Psoas muscle (tissue), 7 donors: ENCODE measurements at regions not wholly inside any gene's neighbourhood (a gene's known extent, or its start where the extent isn't known, plus 50 kb on each side); places are given as distances from the start of the nearest gene placed in this dataset.
"Not testable (repeated sequence)": the region's sequence is repeated elsewhere in the genome, so short reads cannot be mapped to it uniquely, and the experiment has no call there.

Experiments used
- ATAC-seq, 4 donors: fragments of 200-7000 bp; cut with Tn5 transposase; one replicate each; pipeline ENCODE4 v1.9.1; 2020; ENCODE audit warnings: moderate library complexity in 3 of 4, mild to moderate bottlenecking in 2 of 4
- DNase-seq, 2 donors: peaks; one replicate each; pipeline ENCODE4 v3.0.0-alpha.2; 2020
- H3K27ac ChIP-seq: fragments of 200-600 bp; one replicate; pipeline ENCODE4 v1.8.0; 2022
- H3K27me3 ChIP-seq, 3 donors: fragments of 200-600 bp in 1 of 3; one replicate each; pipeline versions ENCODE4 v1.6.1 to v1.8.0; 2013 to 2022; ENCODE audit warnings: low read length in 2 of 3, mild to moderate bottlenecking in 2 of 3, moderate library complexity in 1 of 3; ENCODE audit not compliant: insufficient read depth in 3 of 3
- H3K36me3 ChIP-seq, 2 donors: fragments of 200-600 bp in 1 of 2; one replicate each; pipeline versions ENCODE4 v1.6.1 to v1.8.0; 2013 to 2022; ENCODE audit warnings: low read depth in 1 of 2, mild to moderate bottlenecking in 1 of 2, moderate library complexity in 1 of 2; ENCODE audit not compliant: insufficient read depth in 1 of 2
- H3K4me1 ChIP-seq: fragments of 200-600 bp; one replicate; pipeline ENCODE4 v1.8.0; 2022
- H3K4me3 ChIP-seq: fragments of 200-600 bp; one replicate; pipeline ENCODE4 v1.8.0; 2022; ENCODE audit warnings: mild to moderate bottlenecking
- H3K9me3 ChIP-seq: fragments of 200-600 bp; one replicate; pipeline ENCODE4 v1.8.0; 2022
- WGBS, 3 donors: extraction: QIAGEN DNeasy Blood & Tissue Kit; methylation state at CpG; one replicate each; pipeline versions ENCODE4 v1.1.6 to v1.1.7; 2013; 5-methylcytosine and 5-hydroxymethylcytosine counted together
- intact Hi-C, 2 donors: fragments of 100-400 bp; cut with DNase I; formaldehyde crosslinking; loops; one replicate each; pipeline versions ENCODE4 v1.11.0 to v1.14.2; 2022
- TF ChIP-seq, protein P1 (sequence below): fragments of 200-600 bp; IDR thresholded peaks from one replicate; pipeline ENCODE4 v1.8.0; 2022; ENCODE audit warnings: antibody characterized with exemption
- donor health status: healthy with polysubstance abuse.
- donor health status: DM: no; HTN: no; CAD: no; lungs with moderate emphysema.
- donor health status: Bipolar disorder and iron deficiency.
- donor health status: healthy.
- donor health status: DM: yes; HTN: yes; CAD: no.
- donor health status: DM: no; HTN: no; CAD: no.
- donor health status: DM: yes; HTN: yes; CAD: no.

GRCh38 chr6:164345327-164345726 is 930.8 kb downstream of the QKI start:
- Histone ChIP-seq H3K4me3 (no peak overlapping the region), H3K27ac (no peak overlapping the region), H3K9me3 (no peaks in the 10 kb centered on the region), H3K4me1 (no peaks in the 10 kb centered on the region), H3K27me3 (no peaks in the 10 kb centered on the region), H3K36me3 (no peaks in the 10 kb centered on the region)
- intact Hi-C loops: no loop called here
- TF ChIP-seq, protein P1, sequence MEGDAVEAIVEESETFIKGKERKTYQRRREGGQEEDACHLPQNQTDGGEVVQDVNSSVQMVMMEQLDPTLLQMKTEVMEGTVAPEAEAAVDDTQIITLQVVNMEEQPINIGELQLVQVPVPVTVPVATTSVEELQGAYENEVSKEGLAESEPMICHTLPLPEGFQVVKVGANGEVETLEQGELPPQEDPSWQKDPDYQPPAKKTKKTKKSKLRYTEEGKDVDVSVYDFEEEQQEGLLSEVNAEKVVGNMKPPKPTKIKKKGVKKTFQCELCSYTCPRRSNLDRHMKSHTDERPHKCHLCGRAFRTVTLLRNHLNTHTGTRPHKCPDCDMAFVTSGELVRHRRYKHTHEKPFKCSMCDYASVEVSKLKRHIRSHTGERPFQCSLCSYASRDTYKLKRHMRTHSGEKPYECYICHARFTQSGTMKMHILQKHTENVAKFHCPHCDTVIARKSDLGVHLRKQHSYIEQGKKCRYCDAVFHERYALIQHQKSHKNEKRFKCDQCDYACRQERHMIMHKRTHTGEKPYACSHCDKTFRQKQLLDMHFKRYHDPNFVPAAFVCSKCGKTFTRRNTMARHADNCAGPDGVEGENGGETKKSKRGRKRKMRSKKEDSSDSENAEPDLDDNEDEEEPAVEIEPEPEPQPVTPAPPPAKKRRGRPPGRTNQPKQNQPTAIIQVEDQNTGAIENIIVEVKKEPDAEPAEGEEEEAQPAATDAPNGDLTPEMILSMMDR: no peak
- no peak for ATAC-seq
- no peak for DNase-seq
- 41 to 68% (median 45%) methylated on average over 3 of the region's 3 CpGs for WGBS, 3 donors

DNA sequence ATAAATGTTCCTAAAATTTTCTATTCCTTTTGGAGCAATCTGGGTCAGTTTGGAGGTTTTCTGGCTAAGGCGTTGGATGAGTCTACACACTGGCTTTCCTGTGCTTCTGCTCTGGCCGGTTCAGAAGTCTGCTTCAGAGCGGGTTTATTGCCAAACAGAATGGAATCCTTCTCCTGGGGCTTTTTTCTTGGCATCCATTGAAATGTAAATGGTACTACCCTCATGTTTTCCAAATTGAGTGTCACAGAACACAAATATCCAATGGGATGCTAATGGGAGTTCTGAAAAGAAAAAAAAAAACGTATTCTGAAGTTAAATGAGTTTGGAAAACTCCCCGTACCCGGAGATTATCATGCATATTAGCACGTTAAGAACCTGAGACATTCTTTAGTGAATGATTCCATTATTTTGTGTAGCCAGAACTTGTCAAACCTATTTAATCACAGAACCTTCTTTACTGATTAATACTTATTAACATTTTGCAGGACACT is 930.3 kb downstream of the QKI start:
- intact Hi-C loops: no loop called here
- Histone ChIP-seq H3K27ac (no peak overlapping the region), H3K4me3 (no peak overlapping the region), H3K27me3 (no peaks in the 10 kb centered on the region), H3K4me1 (no peaks in the 10 kb centered on the region), H3K36me3 (no peaks in the 10 kb centered on the region), H3K9me3 (no peaks in the 10 kb centered on the region)
- DNase-seq (no peak), ATAC-seq (peak in 3 of 4 donors; percentile 39 to 54 (median 54))
- TF ChIP-seq, protein P1: no peak
- 43 to 58% (median 45%) methylated on average over 7 of the region's 7 CpGs for whole genome bisulfite sequencing, 3 donors

DNA sequence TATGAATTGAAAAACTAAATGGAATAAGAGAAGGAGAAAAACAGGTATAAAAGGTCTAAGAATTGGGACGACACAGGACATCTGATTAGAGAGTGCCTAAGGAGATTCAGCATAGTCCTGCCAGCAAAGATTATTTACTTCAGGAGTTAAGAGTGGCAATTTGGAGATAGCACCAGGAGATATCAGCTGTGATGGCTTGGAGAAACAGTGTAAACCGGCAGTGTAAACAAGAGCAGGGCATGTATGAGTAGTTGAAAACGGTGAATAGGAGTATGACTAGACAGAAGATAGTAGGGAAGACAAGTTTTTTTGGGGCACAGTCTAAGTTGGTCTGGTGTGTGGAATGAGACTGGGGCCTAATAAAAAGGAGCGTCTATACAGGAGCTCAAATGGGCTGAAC is 924.9 kb downstream of the QKI start:
- WGBS, 3 donors: 83 to 96% (median 95%) methylated on average over 4 of the region's 4 CpGs
- H3K27me3 ChIP-seq, H3K9me3 ChIP-seq, intact Hi-C loops, ATAC-seq, DNase-seq, H3K4me1 ChIP-seq, H3K27ac ChIP-seq, H3K36me3 ChIP-seq, H3K4me3 ChIP-seq: not testable (repeated sequence)

- Histone ChIP-seq H3K36me3 (no peaks in the 10 kb centered on the region), H3K27me3 (no peaks in the 10 kb centered on the region), H3K27ac (no peak overlapping the region), H3K4me3 (no peak overlapping the region), H3K4me1 (no peaks in the 10 kb centered on the region), H3K9me3 (no peaks in the 10 kb centered on the region)
- TF ChIP-seq, protein P1: no peak
- DNase-seq: no peak
- intact Hi-C loops: no loop called here
- 94 to 97% (median 95%) methylated on average over 4 of the region's 4 CpGs for WGBS, 3 donors
- ATAC-seq: no peak
Observed at GRCh38 chr6:164337925-164338397, 923.4 kb downstream of the QKI start.

DNA sequence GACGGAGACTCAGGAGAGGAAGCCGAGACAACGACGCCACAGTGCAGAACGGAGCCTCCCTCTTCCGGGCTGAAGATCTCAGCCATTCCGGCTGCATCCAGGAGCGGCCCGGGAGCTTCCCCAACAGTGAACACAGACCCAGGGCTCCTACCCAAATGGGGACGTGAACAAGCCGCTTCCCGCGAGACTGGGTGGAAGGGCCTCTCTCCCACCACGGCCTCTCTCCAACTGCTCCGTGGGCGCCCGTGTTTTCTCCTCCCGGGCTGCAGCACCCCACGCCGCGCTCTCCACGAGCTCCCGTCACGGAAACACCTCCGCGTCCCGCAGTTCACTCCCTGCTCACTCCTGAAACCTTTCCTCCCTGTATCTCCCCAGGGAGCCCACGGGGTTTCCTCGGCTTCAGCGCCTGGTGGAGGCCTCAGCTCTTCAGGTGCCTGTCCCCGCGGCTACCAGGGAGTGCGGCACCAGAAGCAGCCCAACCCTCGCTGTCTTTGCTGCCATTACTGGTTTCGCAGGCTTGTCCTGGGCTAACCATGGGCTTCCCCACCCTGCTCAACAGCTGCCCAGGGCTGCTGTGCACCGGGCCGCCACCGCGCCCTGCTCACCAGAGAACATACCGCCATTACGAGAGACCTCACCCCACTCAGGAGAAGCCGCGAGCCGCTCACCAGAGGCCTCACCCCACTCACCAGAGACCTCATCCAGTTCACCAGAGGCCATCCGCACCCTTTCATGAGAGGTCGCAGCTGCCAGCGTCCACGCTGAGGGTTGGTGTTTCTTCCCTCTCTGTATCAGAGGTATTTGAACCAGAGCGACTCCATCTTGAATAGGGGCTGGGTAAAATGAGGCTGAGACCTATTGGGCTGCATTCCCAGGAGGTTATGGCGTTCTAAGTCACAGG is 922.8 kb downstream of the QKI start:
- DNase-seq (no peak), ATAC-seq (no peak)
- Histone ChIP-seq H3K4me3 (no peak overlapping the region), H3K4me1 (no peaks in the 10 kb centered on the region), H3K27me3 (no peaks in the 10 kb centered on the region), H3K27ac (no peak overlapping the region), H3K9me3 (no peaks in the 10 kb centered on the region), H3K36me3 (no peaks in the 10 kb centered on the region)
- TF ChIP-seq, protein P1: no peak
- WGBS, 3 donors: 94 to 96% (median 95%) methylated on average over 50 of the region's 50 CpGs
- intact Hi-C loops: no loop called here
